GDM1 (cell line): ENCODE measurements at regions not wholly inside any gene's neighbourhood (a gene's known extent, or its start where the extent isn't known, plus 50 kb on each side); places are given as distances from the start of the nearest gene placed in this dataset.
A peak's percentile ranks its signal among the peaks of the same experiment; 100 is the strongest.

Experiments used
- DNase-seq: peaks from one replicate; lab custom pipeline; 2025; lab: John Stamatoyannopoulos, UW

GRCh38 chr17:55634702-55635101 is 88.0 kb downstream of the TMEM100 start:
- no peak for DNase-seq

- DNase-seq: no peak
Observed at GRCh38 chr17:55632893-55633292, 89.8 kb downstream of the TMEM100 start.

GRCh38 chr17:55632236-55632635 is 90.4 kb downstream of the TMEM100 start:
- no peak for DNase-seq

GRCh38 chr17:55629995-55630394 is 92.7 kb downstream of the TMEM100 start:
- no peak for DNase-seq

GRCh38 chr17:55625521-55625920 is 97.1 kb downstream of the TMEM100 start:
- DNase-seq: no peak

- no peak for DNase-seq
Observed at GRCh38 chr17:55624772-55625433, 97.8 kb downstream of the TMEM100 start.

- no peak for DNase-seq
Observed at GRCh38 chr17:55622547-55622946, 100.1 kb downstream of the TMEM100 start.

- DNase-seq: no peak
Observed at GRCh38 chr17:55620945-55621344, 101.7 kb downstream of the TMEM100 start.

GRCh38 chr17:55620023-55620422 is 102.6 kb downstream of the TMEM100 start:
- no peak for DNase-seq

GRCh38 chr17:55617441-55617840 is 105.2 kb downstream of the TMEM100 start:
- DNase-seq: no peak

GRCh38 chr17:55614061-55614460 is 102.8 kb upstream of the SMIM36 start:
- DNase-seq: no peak

GRCh38 chr17:55612691-55613141 is 101.5 kb upstream of the SMIM36 start:
- DNase-seq: no peak

- DNase-seq: no peak
Observed at GRCh38 chr17:55607731-55608341, 96.6 kb upstream of the SMIM36 start.

- no peak for DNase-seq
Observed at GRCh38 chr17:55606488-55606815, 95.2 kb upstream of the SMIM36 start.

- no peak for DNase-seq
Observed at GRCh38 chr17:55605705-55606487, 94.6 kb upstream of the SMIM36 start.

GRCh38 chr17:55601874-55602364 is 90.7 kb upstream of the SMIM36 start:
- peak; percentile 21 for DNase-seq

GRCh38 chr17:55598495-55598894 is 87.2 kb upstream of the SMIM36 start:
- no peak for DNase-seq

GRCh38 chr17:55588446-55589242 is 77.4 kb upstream of the SMIM36 start:
- no peak for DNase-seq

- no peak for DNase-seq
Observed at GRCh38 chr17:55587608-55588139, 76.4 kb upstream of the SMIM36 start.

GRCh38 chr17:55585629-55586028 is 74.4 kb upstream of the SMIM36 start:
- DNase-seq: no peak

GRCh38 chr17:55584861-55585260 is 73.6 kb upstream of the SMIM36 start:
- no peak for DNase-seq
